Astrocyte (in vitro differentiated cells and primary cell): ENCODE measurements at regions not wholly inside any gene's neighbourhood (a gene's known extent, or its start where the extent isn't known, plus 50 kb on each side); places are given as distances from the start of the nearest gene placed in this dataset.

Experiments used
- DNase-seq: peaks from one replicate; pipeline ENCODE4 v3.0.0-alpha.2; 2010; ENCODE audit warnings: low read depth
- FAIRE-seq: peaks from 2 replicates; lab custom pipeline; 2011; peaks lifted over from hg19 to GRCh38; lab: Jason Lieb, UNC
- H2AFZ ChIP-seq: 2 replicates; pipeline ENCODE4 v1.6.0; 2012; ENCODE audit warnings: low read depth, low read length, inconsistent platforms
- H3K27ac ChIP-seq: 2 replicates; pipeline ENCODE4 v1.5.1; 2011; ENCODE audit warnings: low read depth, low read length, inconsistent platforms
- H3K27me3 ChIP-seq: 2 replicates; pipeline ENCODE4 v1.6.0; 2011; ENCODE audit warnings: low read length, inconsistent platforms; ENCODE audit not compliant: insufficient read depth
- H3K36me3 ChIP-seq: 2 replicates; pipeline ENCODE4 v1.5.1; 2011; ENCODE audit warnings: low read length, inconsistent platforms; ENCODE audit not compliant: insufficient read depth
- H3K4me1 ChIP-seq: 2 replicates; pipeline ENCODE4 v1.5.1; 2011; ENCODE audit warnings: low read length, inconsistent platforms; ENCODE audit not compliant: insufficient read depth
- H3K4me2 ChIP-seq: 2 replicates; pipeline ENCODE4 v1.6.0; 2012; ENCODE audit warnings: low read length, inconsistent platforms
- H3K4me3 ChIP-seq: 2 replicates; pipeline ENCODE4 v1.5.1; 2011; ENCODE audit warnings: low read depth, mild to moderate bottlenecking, low read length, inconsistent platforms; ENCODE audit not compliant: insufficient read depth
- H3K79me2 ChIP-seq: 2 replicates; pipeline ENCODE4 v1.6.0; 2012; ENCODE audit warnings: mild to moderate bottlenecking, low read length, inconsistent platforms; ENCODE audit not compliant: insufficient read depth
- H3K9ac ChIP-seq: 2 replicates; pipeline ENCODE4 v1.6.0; 2012; ENCODE audit warnings: mild to moderate bottlenecking, low read length, inconsistent platforms
- H3K9me3 ChIP-seq: 2 replicates; pipeline ENCODE4 v1.5.1; 2012; ENCODE audit warnings: low read depth, mild to moderate bottlenecking, low read length, inconsistent platforms; ENCODE audit not compliant: insufficient read depth
- H4K20me1 ChIP-seq: 2 replicates; pipeline ENCODE4 v1.6.0; 2012; ENCODE audit warnings: low read length, inconsistent platforms; ENCODE audit not compliant: insufficient read depth
- H3K27ac Mint-ChIP-seq: one replicate; pipeline ENCODE4 v1.8.0; 2021; ENCODE audit warnings: mild to moderate bottlenecking, mixed read lengths; ENCODE audit not compliant: unreplicated experiment
- H3K27me3 Mint-ChIP-seq: one replicate; pipeline ENCODE4 v1.8.0; 2021; ENCODE audit warnings: low read depth, mixed read lengths; ENCODE audit not compliant: unreplicated experiment
- H3K36me3 Mint-ChIP-seq: one replicate; pipeline ENCODE4 v1.8.0; 2021; ENCODE audit warnings: low read depth, mixed read lengths; ENCODE audit not compliant: unreplicated experiment
- H3K4me1 Mint-ChIP-seq: one replicate; pipeline ENCODE4 v1.8.0; 2021; ENCODE audit warnings: low read depth, mixed read lengths; ENCODE audit not compliant: unreplicated experiment
- H3K4me3 Mint-ChIP-seq: one replicate; pipeline ENCODE4 v1.8.0; 2021; ENCODE audit warnings: mild to moderate bottlenecking, moderate library complexity, mixed read lengths; ENCODE audit not compliant: unreplicated experiment
- H3K9me3 Mint-ChIP-seq: one replicate; pipeline ENCODE4 v1.8.0; 2021; ENCODE audit warnings: mild to moderate bottlenecking, mixed read lengths; ENCODE audit not compliant: unreplicated experiment
- CTCF ChIP-seq: IDR thresholded peaks from 2 replicates; pipeline ENCODE4 v1.5.1; 2011; ENCODE audit warnings: low read depth, mild to moderate bottlenecking, inconsistent platforms, low read length, moderate library complexity; ENCODE audit not compliant: insufficient read depth
- EZH2 ChIP-seq: IDR thresholded peaks from 2 replicates; pipeline ENCODE4 v1.6.1; 2012; ENCODE audit warnings: mild to moderate bottlenecking, low read length, inconsistent platforms; ENCODE audit not compliant: insufficient read depth

GRCh38 chr3:14343338-14344112 is 58.9 kb upstream of the SLC6A6 start:
- H3K4me1 ChIP-seq: peaks cover 11% of the 10 kb centered on the region
- H3K27ac Mint-ChIP-seq: no peak overlapping the region
- DNase-seq (no peak), FAIRE-seq (no peak)
- no peaks in the 10 kb centered on the region for H3K9me3 Mint-ChIP-seq
- no peak overlapping the region for H3K4me2 ChIP-seq
- no peaks in the 10 kb centered on the region for H4K20me1 ChIP-seq
- no peaks in the 10 kb centered on the region for H3K36me3 ChIP-seq
- no peaks in the 10 kb centered on the region for H3K36me3 Mint-ChIP-seq
- no peak overlapping the region for H2AFZ ChIP-seq
- H3K27me3 ChIP-seq: peaks cover 6% of the 10 kb centered on the region
- peaks cover 23% of the 10 kb centered on the region for H3K4me1 Mint-ChIP-seq
- no peak for TF ChIP-seq EZH2
- TF ChIP-seq CTCF: no peak
- H3K79me2 ChIP-seq: no peaks in the 10 kb centered on the region
- H3K9me3 ChIP-seq: no peaks in the 10 kb centered on the region
- no peak overlapping the region for H3K4me3 ChIP-seq
- H3K27me3 Mint-ChIP-seq: peaks cover 28% of the 10 kb centered on the region
- no peak overlapping the region for H3K27ac ChIP-seq
- no peak overlapping the region for H3K4me3 Mint-ChIP-seq
- no peak overlapping the region for H3K9ac ChIP-seq

- Mint-ChIP-seq H3K27me3 (peaks cover 29% of the 10 kb centered on the region), H3K9me3 (no peaks in the 10 kb centered on the region), H3K4me3 (peak overlapping the region; percentile 42), H3K4me1 (peaks cover 23% of the 10 kb centered on the region), H3K27ac (peak overlapping the region; percentile 11), H3K36me3 (no peaks in the 10 kb centered on the region)
- Histone ChIP-seq H4K20me1 (no peaks in the 10 kb centered on the region), H3K4me2 (no peak overlapping the region), H3K36me3 (no peaks in the 10 kb centered on the region), H3K9me3 (no peaks in the 10 kb centered on the region), H3K27me3 (peaks cover 6% of the 10 kb centered on the region), H3K4me3 (no peak overlapping the region), H3K27ac (no peak overlapping the region), H3K4me1 (peaks cover 11% of the 10 kb centered on the region), H3K79me2 (no peaks in the 10 kb centered on the region), H3K9ac (no peak overlapping the region), H2AFZ (no peak overlapping the region)
- TF ChIP-seq EZH2: no peak
- no peak for TF ChIP-seq CTCF
- DNase-seq (no peak), FAIRE-seq (no peak)
Measured at GRCh38 chr3:14344351-14344750, 58.1 kb upstream of the SLC6A6 start.
